HEK293T (cell line): ENCODE measurements at regions not wholly inside any gene's neighbourhood (a gene's known extent, or its start where the extent isn't known, plus 50 kb on each side); places are given as distances from the start of the nearest gene placed in this dataset.

Source experiments
- CTCF ChIA-PET: fragments of 350-600 bp; formaldehyde crosslinking; extraction: SDS; loops from one replicate; lab custom pipeline; 2021; ENCODE audit warnings: antibody characterized with exemption, inconsistent platforms; lab: Yijun Ruan, JAX
- POLR2A ChIA-PET: fragments of 350-600 bp; formaldehyde crosslinking; extraction: SDS; loops from one replicate; lab custom pipeline; 2020; ENCODE audit warnings: antibody characterized with exemption, inconsistent platforms; lab: Yijun Ruan, JAX
- DNase-seq: peaks from one replicate; pipeline ENCODE4 v3.0.0; 2012; ENCODE audit warnings: mixed read lengths; ENCODE audit errors: extremely low spot score
- ARNT ChIP-seq: fragments of 450-650 bp; IDR thresholded peaks from 2 replicates; pipeline ENCODE4 v1.6.1; 2017; ENCODE audit warnings: mild to moderate bottlenecking
- BHLHE40 ChIP-seq: fragments of 450-650 bp; IDR thresholded peaks from 2 replicates; pipeline ENCODE4 v1.6.1; 2016; ENCODE audit warnings: mild to moderate bottlenecking, moderate library complexity, borderline replicate concordance
- CTBP1 ChIP-seq: fragments of 450-650 bp; IDR thresholded peaks from 2 replicates; pipeline ENCODE4 v1.6.1; 2016; ENCODE audit warnings: borderline replicate concordance
- ELF4 ChIP-seq: fragments of 450-650 bp; IDR thresholded peaks from 2 replicates; pipeline ENCODE4 v1.6.1; 2017; ENCODE audit warnings: antibody characterized with exemption
- FOXA1 ChIP-seq: fragments of 450-650 bp; IDR thresholded peaks from 2 replicates; pipeline ENCODE4 v1.6.1; 2016; ENCODE audit warnings: mild to moderate bottlenecking
- FOXK2 ChIP-seq: fragments of 450-650 bp; IDR thresholded peaks from 2 replicates; pipeline ENCODE4 v1.6.1; 2016; ENCODE audit warnings: mild to moderate bottlenecking
- FOXM1 ChIP-seq: fragments of 450-650 bp; IDR thresholded peaks from 2 replicates; pipeline ENCODE4 v1.6.1; 2017; ENCODE audit warnings: mild to moderate bottlenecking, borderline replicate concordance
- HDGF ChIP-seq: fragments of 450-650 bp; IDR thresholded peaks from 2 replicates; pipeline ENCODE4 v1.6.1; 2017; ENCODE audit warnings: antibody characterized with exemption, borderline replicate concordance
- L3MBTL2 ChIP-seq: fragments of 450-650 bp; conservative IDR thresholded peaks from 2 replicates; pipeline ENCODE4 v1.6.1; 2016; ENCODE audit warnings: mild to moderate bottlenecking
- LEF1 ChIP-seq: fragments of 450-650 bp; IDR thresholded peaks from 2 replicates; pipeline ENCODE4 v1.6.1; 2017; ENCODE audit warnings: mild to moderate bottlenecking, borderline replicate concordance
- NFRKB ChIP-seq: fragments of 450-650 bp; IDR thresholded peaks from 2 replicates; pipeline ENCODE4 v1.6.1; 2016; ENCODE audit warnings: mild to moderate bottlenecking, moderate library complexity
- SP1 ChIP-seq: fragments of 450-650 bp; IDR thresholded peaks from 2 replicates; pipeline ENCODE4 v1.6.1; 2017
- SUZ12 ChIP-seq: fragments of 450-650 bp; IDR thresholded peaks from 2 replicates; pipeline ENCODE4 v1.6.1; 2016; ENCODE audit warnings: mild to moderate bottlenecking
- TARDBP ChIP-seq: fragments of 450-650 bp; IDR thresholded peaks from 2 replicates; pipeline ENCODE4 v1.6.1; 2016
- ZNF384 ChIP-seq: fragments of 450-650 bp; IDR thresholded peaks from 2 replicates; pipeline ENCODE4 v1.6.1; 2016
- TF ChIP-seq, protein P1 (sequence below): fragments of 450-650 bp; IDR thresholded peaks from 2 replicates; pipeline ENCODE4 v1.6.1; 2016

GRCh38 chr12:92492291-92492690 is 210.5 kb upstream of the PLEKHG7 start:
- TF ChIP-seq ARNT, result no peak
- no peak for TF ChIP-seq FOXM1
- TF ChIP-seq, protein P1, sequence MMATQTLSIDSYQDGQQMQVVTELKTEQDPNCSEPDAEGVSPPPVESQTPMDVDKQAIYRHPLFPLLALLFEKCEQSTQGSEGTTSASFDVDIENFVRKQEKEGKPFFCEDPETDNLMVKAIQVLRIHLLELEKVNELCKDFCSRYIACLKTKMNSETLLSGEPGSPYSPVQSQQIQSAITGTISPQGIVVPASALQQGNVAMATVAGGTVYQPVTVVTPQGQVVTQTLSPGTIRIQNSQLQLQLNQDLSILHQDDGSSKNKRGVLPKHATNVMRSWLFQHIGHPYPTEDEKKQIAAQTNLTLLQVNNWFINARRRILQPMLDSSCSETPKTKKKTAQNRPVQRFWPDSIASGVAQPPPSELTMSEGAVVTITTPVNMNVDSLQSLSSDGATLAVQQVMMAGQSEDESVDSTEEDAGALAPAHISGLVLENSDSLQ, result no peak
- no peak for TF ChIP-seq CTBP1
- no peak for TF ChIP-seq HDGF
- POLR2A ChIA-PET, result no interaction called here
- DNase-seq, result no peak
- CTCF ChIA-PET, result interaction anchor here (0.6 kb wide), 1 partner anchor 390 kb away, joined by 3 read pairs; no protein-coding TSS in a partner anchor

GRCh38 chr12:92489781-92490180 is 213.0 kb upstream of the PLEKHG7 start:
- DNase-seq, result no peak
- ChIA-PET POLR2A (no interaction called here), CTCF (no interaction called here)
- TF ChIP-seq, protein P1, result no peak
- TF ChIP-seq HDGF, result no peak
- no peak for TF ChIP-seq L3MBTL2
- no peak for TF ChIP-seq LEF1
- TF ChIP-seq BHLHE40, result no peak
- no peak for TF ChIP-seq ELF4
- no peak for TF ChIP-seq SP1
- TF ChIP-seq FOXM1, result no peak
- no peak for TF ChIP-seq NFRKB
- TF ChIP-seq ZNF384, result no peak
- no peak for TF ChIP-seq FOXA1
- no peak for TF ChIP-seq TARDBP
- TF ChIP-seq CTBP1, result no peak
- no peak for TF ChIP-seq SUZ12
- no peak for TF ChIP-seq FOXK2
- TF ChIP-seq ARNT, result no peak

GRCh38 chr12:92488735-92489134 is 214.1 kb upstream of the PLEKHG7 start:
- ChIA-PET CTCF (no interaction called here), POLR2A (no interaction called here)
- no peak for TF ChIP-seq FOXK2
- TF ChIP-seq TARDBP, result no peak
- no peak for TF ChIP-seq NFRKB
- TF ChIP-seq L3MBTL2, result no peak
- no peak for TF ChIP-seq ARNT
- no peak for TF ChIP-seq SUZ12
- TF ChIP-seq ELF4, result no peak
- TF ChIP-seq BHLHE40, result no peak
- no peak for TF ChIP-seq LEF1
- DNase-seq, result no peak

DNA sequence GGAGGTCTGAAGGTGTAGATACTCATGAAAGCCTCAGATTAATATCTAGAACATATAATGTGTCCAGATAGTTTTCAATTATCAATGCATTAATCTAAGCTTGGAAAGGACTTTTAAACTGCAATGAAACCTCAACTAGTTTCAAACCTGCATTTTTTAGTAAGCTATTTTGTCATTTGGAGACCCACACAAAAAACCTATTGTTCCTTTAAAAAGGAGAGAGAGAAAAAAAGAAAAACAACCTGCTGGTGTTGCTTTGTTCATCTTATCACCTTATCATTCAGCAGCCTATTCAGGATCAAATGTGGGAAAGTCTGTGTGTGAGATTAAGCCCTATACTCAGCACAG is 215.7 kb upstream of the PLEKHG7 start:
- ChIA-PET POLR2A (no interaction called here), CTCF (no interaction called here)
- TF ChIP-seq FOXA1, result no peak
- TF ChIP-seq, protein P1, result no peak
- TF ChIP-seq FOXM1, result no peak
- TF ChIP-seq HDGF, result no peak
- TF ChIP-seq SUZ12, result no peak
- TF ChIP-seq TARDBP, result no peak
- no peak for DNase-seq

DNA sequence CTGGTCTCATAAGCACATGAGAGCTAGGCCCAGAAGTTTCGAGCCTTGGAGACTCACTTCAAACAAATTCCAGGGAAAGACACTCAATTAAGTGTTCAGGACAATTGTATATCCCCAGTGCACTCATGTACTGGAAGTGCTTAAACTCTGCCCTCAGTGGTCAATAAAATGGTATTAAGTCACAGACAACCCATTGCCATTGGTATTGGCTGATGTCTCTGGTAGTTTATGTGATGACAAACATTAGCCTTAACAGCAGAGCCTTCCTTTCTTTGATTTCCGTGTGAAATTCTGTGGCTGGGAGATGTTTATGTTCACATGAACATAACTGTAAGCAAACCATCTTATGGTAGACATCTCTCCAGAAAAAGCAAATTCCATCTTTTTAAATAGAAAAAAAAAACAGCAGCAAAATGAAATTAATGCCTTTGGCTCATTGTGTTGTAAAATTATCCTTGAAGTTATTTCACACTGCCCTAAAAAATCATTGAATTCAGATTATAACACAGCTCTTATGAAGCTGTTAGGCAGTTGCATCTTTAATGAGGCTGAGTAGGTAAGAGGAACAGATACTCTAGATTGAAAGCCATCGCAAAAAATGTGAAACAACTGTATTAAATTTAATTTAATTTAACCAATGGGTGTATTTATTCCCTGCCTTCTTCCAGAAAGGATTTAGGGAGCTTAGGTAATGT is 216.2 kb upstream of the PLEKHG7 start:
- ChIA-PET CTCF (no interaction called here), POLR2A (interaction anchor here (1.0 kb wide), 1 partner anchor 341 kb away, joined by 4 read pairs; the partner anchor contains the start of gene BTG1)
- DNase-seq, result no peak
- TF ChIP-seq, protein P1, result no peak
- TF ChIP-seq CTBP1 (no peak), TARDBP (no peak), SUZ12 (no peak), LEF1 (no peak), FOXA1 (no peak), L3MBTL2 (no peak), NFRKB (no peak), ARNT (no peak), SP1 (no peak), FOXM1 (no peak), HDGF (no peak), ZNF384 (no peak)
